HG03378 (cell line): ENCODE measurements at regions not wholly inside any gene's neighbourhood (a gene's known extent, or its start where the extent isn't known, plus 50 kb on each side); places are given as distances from the start of the nearest gene placed in this dataset.
A peak's percentile ranks its signal among the peaks of the same experiment; 100 is the strongest.
"Not testable (repeated sequence)": the region's sequence is repeated elsewhere in the genome, so short reads cannot be mapped to it uniquely, and the experiment has no call there.

Experiments used
- ATAC-seq: cut with Tn5 transposase; IDR thresholded peaks from one replicate; pipeline ENCODE4 v1.9.1; 2021; ENCODE audit warnings: mild to moderate bottlenecking, moderate library complexity; ENCODE audit not compliant: unreplicated experiment

- no peak for ATAC-seq
Measured at GRCh38 chr5:67996596-67996995, 219.0 kb upstream of the PIK3R1 start.

- ATAC-seq = no peak
Measured at GRCh38 chr5:67992923-67993322, 222.6 kb upstream of the PIK3R1 start.

- no peak for ATAC-seq
Measured at GRCh38 chr5:67989456-67989855, 226.1 kb upstream of the PIK3R1 start.

GRCh38 chr5:67986761-67987160 lies 228.8 kb upstream of the PIK3R1 start:
- no peak for ATAC-seq

GRCh38 chr5:67985686-67986387 lies 229.7 kb upstream of the PIK3R1 start:
- no peak for ATAC-seq

- no peak for ATAC-seq
Measured at GRCh38 chr5:67984546-67984945, 231.0 kb upstream of the PIK3R1 start.

- peak; percentile 47 for ATAC-seq
Measured at GRCh38 chr5:67983251-67984110, 232.1 kb upstream of the PIK3R1 start.

- not testable (repeated sequence) for ATAC-seq
Measured at GRCh38 chr5:67982160-67982559, 233.4 kb upstream of the PIK3R1 start.

GRCh38 chr5:67978171-67978570 lies 237.4 kb upstream of the PIK3R1 start:
- no peak for ATAC-seq

GRCh38 chr5:67976891-67977601 lies 238.5 kb upstream of the PIK3R1 start:
- no peak for ATAC-seq

GRCh38 chr5:67976181-67976580 lies 239.4 kb upstream of the PIK3R1 start:
- ATAC-seq = no peak

GRCh38 chr5:67974471-67974870 lies 241.1 kb upstream of the PIK3R1 start:
- ATAC-seq = no peak

GRCh38 chr5:67974054-67974453 lies 241.5 kb upstream of the PIK3R1 start:
- ATAC-seq = no peak

GRCh38 chr5:67971971-67972821 lies 243.4 kb upstream of the PIK3R1 start:
- ATAC-seq = no peak

- ATAC-seq = no peak
Measured at GRCh38 chr5:67971223-67971830, 244.2 kb upstream of the PIK3R1 start.

GRCh38 chr5:67969631-67970030 lies 245.9 kb upstream of the PIK3R1 start:
- ATAC-seq = no peak

- no peak for ATAC-seq
Measured at GRCh38 chr5:67969176-67969575, 246.4 kb upstream of the PIK3R1 start.

- ATAC-seq = no peak
Measured at GRCh38 chr5:67966712-67967111, 248.8 kb upstream of the PIK3R1 start.

- no peak for ATAC-seq
Measured at GRCh38 chr5:67964619-67965018, 250.9 kb upstream of the PIK3R1 start.

GRCh38 chr5:67963789-67964519 lies 251.6 kb upstream of the PIK3R1 start:
- no peak for ATAC-seq
